Neural progenitor cell (in vitro differentiated cells): ENCODE measurements at regions not wholly inside any gene's neighbourhood (a gene's known extent, or its start where the extent isn't known, plus 50 kb on each side); places are given as distances from the start of the nearest gene placed in this dataset.

ENCODE experiments used
- DNase-seq: peaks from one replicate; pipeline ENCODE4 v3.0.0-alpha.2; 2016; ENCODE audit warnings: low spot score
- H2AFZ ChIP-seq: fragments of 200-600 bp; sonication (generic); replicated peaks from 2 replicates; pipeline ENCODE4 v1.6.1; 2016; ENCODE audit warnings: antibody characterized with exemption
- H3F3A ChIP-seq: fragments of 200-600 bp; sonication (generic); 2 replicates; pipeline ENCODE4 v1.6.1; 2016; ENCODE audit warnings: antibody characterized with exemption, low read depth
- H3K27ac ChIP-seq: fragments of 200-600 bp; sonication (generic); 2 replicates; pipeline ENCODE4 v1.5.1; 2016; ENCODE audit warnings: mild to moderate bottlenecking
- H3K27me3 ChIP-seq: fragments of 200-600 bp; sonication (generic); 2 replicates; pipeline ENCODE4 v1.6.1; 2016; ENCODE audit warnings: mild to moderate bottlenecking, moderate library complexity
- H3K36me3 ChIP-seq: fragments of 200-600 bp; sonication (generic); 2 replicates; pipeline ENCODE4 v1.5.1; 2016
- H3K4me1 ChIP-seq: fragments of 200-600 bp; sonication (generic); 2 replicates; pipeline ENCODE4 v1.6.1; 2016; ENCODE audit warnings: mixed run types
- H3K4me2 ChIP-seq: fragments of 200-600 bp; sonication (generic); 2 replicates; pipeline ENCODE4 v1.6.1; 2016
- H3K4me3 ChIP-seq: fragments of 200-600 bp; sonication (generic); 2 replicates; pipeline ENCODE4 v1.5.1; 2016
- H3K79me2 ChIP-seq: fragments of 200-600 bp; sonication (generic); 2 replicates; pipeline ENCODE4 v1.6.1; 2016; ENCODE audit warnings: low read depth
- H3K9ac ChIP-seq: fragments of 200-600 bp; sonication (generic); 2 replicates; pipeline ENCODE4 v1.6.1; 2016
- H3K9me3 ChIP-seq: fragments of 200-600 bp; sonication (generic); 2 replicates; pipeline ENCODE4 v1.5.1; 2016; ENCODE audit warnings: low read depth
- H4K20me1 ChIP-seq: fragments of 200-600 bp; sonication (generic); 2 replicates; pipeline ENCODE4 v1.6.1; 2016; ENCODE audit warnings: low read depth
- H3K27ac Mint-ChIP-seq: 3 replicates; pipeline ENCODE4 v1.8.0; 2021; ENCODE audit warnings: mixed read lengths
- H3K27me3 Mint-ChIP-seq: 2 replicates; pipeline ENCODE4 v1.8.0; 2022; ENCODE audit warnings: low read depth, mild to moderate bottlenecking, inconsistent platforms, moderate library complexity, mixed read lengths; ENCODE audit not compliant: insufficient read depth
- H3K36me3 Mint-ChIP-seq: 3 replicates; pipeline ENCODE4 v1.8.0; 2021; ENCODE audit warnings: mixed read lengths
- H3K4me1 Mint-ChIP-seq: 3 replicates; pipeline ENCODE4 v1.8.0; 2021; ENCODE audit warnings: mixed read lengths
- H3K4me3 Mint-ChIP-seq: 3 replicates; pipeline ENCODE4 v1.8.0; 2021; ENCODE audit warnings: mild to moderate bottlenecking, moderate library complexity, mixed read lengths
- H3K9me3 Mint-ChIP-seq: 3 replicates; pipeline ENCODE4 v1.8.0; 2020; ENCODE audit warnings: mixed read lengths
- CTCF ChIP-seq: fragments of 200-600 bp; sonication (generic); IDR thresholded peaks from 2 replicates; pipeline ENCODE4 v1.5.1; 2017; ENCODE audit warnings: antibody characterized with exemption, mild to moderate bottlenecking
- EZH2 ChIP-seq: fragments of 200-600 bp; sonication (generic); IDR thresholded peaks from 2 replicates; pipeline ENCODE4 v1.6.1; 2017; ENCODE audit warnings: antibody characterized with exemption, mild to moderate bottlenecking, moderate library complexity
- EZH2phosphoT487 ChIP-seq: fragments of 200-600 bp; sonication (generic); IDR thresholded peaks from 2 replicates; pipeline ENCODE4 v1.6.1; 2017; ENCODE audit warnings: antibody characterized with exemption

GRCh38 chr14:97283426-97283825, 486.2 kb downstream of the VRK1 start:
- Mint-ChIP-seq H3K36me3 (no peaks in the 10 kb centered on the region), H3K27me3 (peaks cover 7% of the 10 kb centered on the region), H3K4me1 (peaks cover 16% of the 10 kb centered on the region), H3K4me3 (no peak overlapping the region), H3K9me3 (no peaks in the 10 kb centered on the region), H3K27ac (no peak overlapping the region)
- Histone ChIP-seq H3K27me3 (no peaks in the 10 kb centered on the region), H3K9ac (no peak overlapping the region), H3K9me3 (no peaks in the 10 kb centered on the region), H3K27ac (no peak overlapping the region), H4K20me1 (no peaks in the 10 kb centered on the region), H3K4me3 (no peak overlapping the region), H3K36me3 (no peaks in the 10 kb centered on the region), H3K4me2 (no peak overlapping the region), H3K79me2 (no peaks in the 10 kb centered on the region), H3F3A (no peaks in the 10 kb centered on the region), H3K4me1 (no peaks in the 10 kb centered on the region), H2AFZ (no peak overlapping the region)
- TF ChIP-seq EZH2: no peak
- TF ChIP-seq CTCF: no peak
- DNase-seq: no peak

GRCh38 chr14:97283841-97284240, 486.7 kb downstream of the VRK1 start:
- no peaks in the 10 kb centered on the region for H3K36me3 ChIP-seq
- no peaks in the 10 kb centered on the region for H3K79me2 ChIP-seq
- no peak overlapping the region for H3K27ac ChIP-seq
- DNase-seq: no peak
- no peak overlapping the region for H3K4me3 ChIP-seq
- H3K4me1 ChIP-seq: no peaks in the 10 kb centered on the region
- Mint-ChIP-seq H3K36me3 (no peaks in the 10 kb centered on the region), H3K27me3 (peaks cover 7% of the 10 kb centered on the region), H3K9me3 (no peaks in the 10 kb centered on the region), H3K27ac (no peak overlapping the region), H3K4me1 (peaks cover 14% of the 10 kb centered on the region), H3K4me3 (no peak overlapping the region)
- no peak overlapping the region for H2AFZ ChIP-seq
- H4K20me1 ChIP-seq: no peaks in the 10 kb centered on the region
- TF ChIP-seq EZH2 (no peak), CTCF (no peak), EZH2phosphoT487 (no peak)
- no peaks in the 10 kb centered on the region for H3F3A ChIP-seq
- no peaks in the 10 kb centered on the region for H3K9me3 ChIP-seq
- H3K27me3 ChIP-seq: no peaks in the 10 kb centered on the region
- no peak overlapping the region for H3K4me2 ChIP-seq
- no peak overlapping the region for H3K9ac ChIP-seq

DNA sequence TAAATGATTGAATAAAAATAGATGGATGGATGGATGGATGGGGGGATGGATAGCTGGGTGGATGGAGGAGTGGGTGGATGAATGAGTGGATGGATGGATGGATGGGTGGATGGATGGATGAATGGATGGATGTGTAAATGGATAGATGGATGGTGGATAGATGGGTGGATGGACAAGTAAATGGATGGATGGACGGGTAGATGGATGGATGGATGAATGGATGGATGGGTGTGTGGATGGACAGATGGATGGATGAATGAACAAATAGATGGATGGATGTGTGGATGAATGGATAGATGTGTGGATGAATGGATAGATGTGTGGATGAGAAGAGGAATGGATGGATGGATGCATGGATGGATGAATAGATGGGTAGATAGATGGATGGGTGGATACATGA, 490.8 kb downstream of the VRK1 start:
- Histone ChIP-seq H3K4me2 (no peak overlapping the region), H3K4me1 (peaks cover 7% of the 10 kb centered on the region), H2AFZ (no peak overlapping the region), H3K9me3 (no peaks in the 10 kb centered on the region), H3K4me3 (no peak overlapping the region), H3K27ac (no peak overlapping the region), H4K20me1 (no peaks in the 10 kb centered on the region), H3F3A (no peaks in the 10 kb centered on the region), H3K27me3 (no peaks in the 10 kb centered on the region), H3K79me2 (no peaks in the 10 kb centered on the region), H3K9ac (no peak overlapping the region), H3K36me3 (no peaks in the 10 kb centered on the region)
- Mint-ChIP-seq H3K27ac (no peak overlapping the region), H3K9me3 (no peaks in the 10 kb centered on the region), H3K36me3 (no peaks in the 10 kb centered on the region), H3K4me3 (no peak overlapping the region), H3K4me1 (peaks cover 8% of the 10 kb centered on the region), H3K27me3 (peaks cover 7% of the 10 kb centered on the region)
- TF ChIP-seq EZH2phosphoT487 (no peak), EZH2 (no peak), CTCF (no peak)
- DNase-seq: no peak

DNA sequence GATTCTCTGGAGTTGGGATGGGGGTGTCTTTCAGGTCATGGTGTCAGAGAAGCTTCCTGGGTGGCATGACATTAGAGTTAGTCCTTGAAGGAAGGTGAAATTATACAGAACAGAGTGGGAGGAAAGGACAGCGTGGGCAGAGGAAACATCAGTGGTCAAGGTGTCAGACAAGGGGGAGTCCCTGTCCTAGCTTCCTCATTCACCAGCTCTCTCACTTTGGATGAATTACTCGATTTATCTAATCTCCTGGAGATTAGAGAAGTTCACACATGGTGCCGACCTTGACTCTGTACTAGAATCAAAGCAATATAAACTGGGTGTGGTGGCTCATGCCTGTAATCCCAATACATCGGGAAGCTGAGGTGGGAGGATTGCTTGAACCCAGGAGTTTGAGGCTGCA, 492.9 kb downstream of the VRK1 start:
- no peak overlapping the region for H3K4me3 Mint-ChIP-seq
- H3K9me3 Mint-ChIP-seq: no peaks in the 10 kb centered on the region
- Histone ChIP-seq H3K27me3 (no peaks in the 10 kb centered on the region), H3F3A (no peaks in the 10 kb centered on the region), H3K9ac (no peak overlapping the region), H3K27ac (no peak overlapping the region), H3K4me3 (no peak overlapping the region), H3K4me2 (no peak overlapping the region), H2AFZ (no peak overlapping the region), H3K9me3 (no peaks in the 10 kb centered on the region), H3K79me2 (no peaks in the 10 kb centered on the region), H4K20me1 (no peaks in the 10 kb centered on the region), H3K36me3 (no peaks in the 10 kb centered on the region), H3K4me1 (peaks cover 15% of the 10 kb centered on the region)
- no peak for DNase-seq
- peaks cover 9% of the 10 kb centered on the region for H3K27me3 Mint-ChIP-seq
- peaks cover 7% of the 10 kb centered on the region for H3K4me1 Mint-ChIP-seq
- H3K27ac Mint-ChIP-seq: no peak overlapping the region
- TF ChIP-seq EZH2: no peak
- TF ChIP-seq EZH2phosphoT487: no peak
- TF ChIP-seq CTCF: no peak
- H3K36me3 Mint-ChIP-seq: no peaks in the 10 kb centered on the region
